ENCODE measurements at regions not wholly inside any gene's neighbourhood (a gene's known extent, or its start where the extent isn't known, plus 50 kb on each side); places are given as distances from the start of the nearest gene placed in this dataset.

GRCh38 chr2:103977241-103977640, 876.7 kb upstream of the POU3F3 start:
- no peaks in the 10 kb centered on the region for H3K36me3 ChIP-seq (ENCODE audit: control insufficient read depth in 2 of 2, insufficient read depth in 1 of 2, low read length in 2 of 2)
- H3K4me1 ChIP-seq (ENCODE audit: control insufficient read depth, insufficient read depth, low read length), result no peaks in the 10 kb centered on the region
- H3K9me3 ChIP-seq (ENCODE audit: control insufficient read depth, insufficient read depth, low read depth, low read length), result no peaks in the 10 kb centered on the region
- ChIA-PET CTCF (no interaction called here), POLR2A (no interaction called here)
- H3K27ac ChIP-seq (ENCODE audit: extremely low read depth, low read depth, low read length), result no peak overlapping the region
- no peak overlapping the region for H3K4me3 ChIP-seq (ENCODE audit: low read depth, low read length)
- TF ChIP-seq GLI2 (tag by site-specific recombination; IDR thresholded peaks at IDR 0.05; ENCODE audit: borderline replicate concordance, low read depth) (no peak), ZNF501 (tag by site-specific recombination; IDR thresholded peaks at IDR 0.05) (no peak), ZNF274 (IDR thresholded peaks at IDR 0.05; ENCODE audit: low read length) (no peak), ZNF274 (tag by site-specific recombination; IDR thresholded peaks at IDR 0.05; ENCODE audit: borderline replicate concordance) (no peak)
- TF ChIP-seq, protein P1, sequence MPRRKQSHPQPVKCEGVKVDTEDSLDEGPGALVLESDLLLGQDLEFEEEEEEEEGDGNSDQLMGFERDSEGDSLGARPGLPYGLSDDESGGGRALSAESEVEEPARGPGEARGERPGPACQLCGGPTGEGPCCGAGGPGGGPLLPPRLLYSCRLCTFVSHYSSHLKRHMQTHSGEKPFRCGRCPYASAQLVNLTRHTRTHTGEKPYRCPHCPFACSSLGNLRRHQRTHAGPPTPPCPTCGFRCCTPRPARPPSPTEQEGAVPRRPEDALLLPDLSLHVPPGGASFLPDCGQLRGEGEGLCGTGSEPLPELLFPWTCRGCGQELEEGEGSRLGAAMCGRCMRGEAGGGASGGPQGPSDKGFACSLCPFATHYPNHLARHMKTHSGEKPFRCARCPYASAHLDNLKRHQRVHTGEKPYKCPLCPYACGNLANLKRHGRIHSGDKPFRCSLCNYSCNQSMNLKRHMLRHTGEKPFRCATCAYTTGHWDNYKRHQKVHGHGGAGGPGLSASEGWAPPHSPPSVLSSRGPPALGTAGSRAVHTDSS (tag by site-specific recombination; IDR thresholded peaks at IDR 0.05), result no peak

DNA sequence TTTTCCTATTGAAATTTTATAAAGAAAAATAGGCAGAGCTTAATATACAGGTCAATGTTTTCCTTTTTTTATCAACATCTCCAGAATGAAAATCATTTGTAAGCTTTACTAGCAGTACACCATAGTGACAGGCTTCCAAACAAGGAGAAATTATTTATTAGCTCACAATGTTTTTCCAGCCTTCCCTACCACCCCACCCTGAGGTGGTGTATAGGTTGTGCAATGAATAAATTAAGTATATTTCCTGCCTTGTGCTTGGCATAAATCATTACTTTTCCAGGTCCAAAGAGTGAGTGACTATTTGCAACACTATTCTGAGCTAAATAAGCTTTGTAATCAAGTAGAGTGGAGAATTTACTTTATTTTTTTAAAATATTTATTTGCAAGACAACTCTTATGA, 876.2 kb upstream of the POU3F3 start:
- no peak overlapping the region for H3K27ac ChIP-seq (ENCODE audit: extremely low read depth, low read depth, low read length)
- no peak overlapping the region for H3K4me3 ChIP-seq (ENCODE audit: low read depth, low read length)
- H3K9me3 ChIP-seq (ENCODE audit: control insufficient read depth, insufficient read depth, low read depth, low read length), result no peaks in the 10 kb centered on the region
- no peaks in the 10 kb centered on the region for H3K36me3 ChIP-seq (ENCODE audit: control insufficient read depth in 2 of 2, insufficient read depth in 1 of 2, low read length in 2 of 2)
- ChIA-PET POLR2A (no interaction called here), CTCF (no interaction called here)
- H3K4me1 ChIP-seq (ENCODE audit: control insufficient read depth, insufficient read depth, low read length), result no peaks in the 10 kb centered on the region
- TF ChIP-seq, protein P2, sequence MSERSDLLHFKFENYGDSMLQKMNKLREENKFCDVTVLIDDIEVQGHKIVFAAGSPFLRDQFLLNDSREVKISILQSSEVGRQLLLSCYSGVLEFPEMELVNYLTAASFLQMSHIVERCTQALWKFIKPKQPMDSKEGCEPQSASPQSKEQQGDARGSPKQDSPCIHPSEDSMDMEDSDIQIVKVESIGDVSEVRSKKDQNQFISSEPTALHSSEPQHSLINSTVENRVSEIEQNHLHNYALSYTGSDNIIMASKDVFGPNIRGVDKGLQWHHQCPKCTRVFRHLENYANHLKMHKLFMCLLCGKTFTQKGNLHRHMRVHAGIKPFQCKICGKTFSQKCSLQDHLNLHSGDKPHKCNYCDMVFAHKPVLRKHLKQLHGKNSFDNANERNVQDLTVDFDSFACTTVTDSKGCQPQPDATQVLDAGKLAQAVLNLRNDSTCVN (tag by site-specific recombination; optimal IDR thresholded peaks at IDR 0.05), result no peak
- TF ChIP-seq ZNF211 (tag by site-specific recombination; IDR thresholded peaks at IDR 0.05; ENCODE audit: low read depth) (no peak), ZNF175 (tag by site-specific recombination; IDR thresholded peaks at IDR 0.05) (no peak), EGR2 (tag by site-specific recombination; IDR thresholded peaks at IDR 0.05; ENCODE audit: low read depth) (no peak), PRDM1 (tag by site-specific recombination; IDR thresholded peaks at IDR 0.05) (no peak), ZNF169 (tag by site-specific recombination; IDR thresholded peaks at IDR 0.05) (no peak), ZNF366 (tag by site-specific recombination; conservative IDR thresholded peaks at IDR 0.05) (no peak), KLF9 (tag by site-specific recombination; IDR thresholded peaks at IDR 0.05; ENCODE audit: low read depth) (no peak), ZNF529 (tag by site-specific recombination; IDR thresholded peaks at IDR 0.05; ENCODE audit: insufficient replicate concordance) (no peak), ZNF239 (tag by site-specific recombination; IDR thresholded peaks at IDR 0.05) (no peak), ZBTB7A (tag by site-specific recombination; IDR thresholded peaks at IDR 0.05; ENCODE audit: low read depth) (no peak), ZEB2 (tag by site-specific recombination; IDR thresholded peaks at IDR 0.05) (no peak), ZNF184 (tag by site-specific recombination; IDR thresholded peaks at IDR 0.05) (no peak), YY1 (tag by site-specific recombination; IDR thresholded peaks at IDR 0.05) (no peak)
- TF ChIP-seq, protein P3, sequence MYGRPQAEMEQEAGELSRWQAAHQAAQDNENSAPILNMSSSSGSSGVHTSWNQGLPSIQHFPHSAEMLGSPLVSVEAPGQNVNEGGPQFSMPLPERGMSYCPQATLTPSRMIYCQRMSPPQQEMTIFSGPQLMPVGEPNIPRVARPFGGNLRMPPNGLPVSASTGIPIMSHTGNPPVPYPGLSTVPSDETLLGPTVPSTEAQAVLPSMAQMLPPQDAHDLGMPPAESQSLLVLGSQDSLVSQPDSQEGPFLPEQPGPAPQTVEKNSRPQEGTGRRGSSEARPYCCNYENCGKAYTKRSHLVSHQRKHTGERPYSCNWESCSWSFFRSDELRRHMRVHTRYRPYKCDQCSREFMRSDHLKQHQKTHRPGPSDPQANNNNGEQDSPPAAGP (tag by site-specific recombination; IDR thresholded peaks at IDR 0.05), result no peak
- TF ChIP-seq, protein P4, sequence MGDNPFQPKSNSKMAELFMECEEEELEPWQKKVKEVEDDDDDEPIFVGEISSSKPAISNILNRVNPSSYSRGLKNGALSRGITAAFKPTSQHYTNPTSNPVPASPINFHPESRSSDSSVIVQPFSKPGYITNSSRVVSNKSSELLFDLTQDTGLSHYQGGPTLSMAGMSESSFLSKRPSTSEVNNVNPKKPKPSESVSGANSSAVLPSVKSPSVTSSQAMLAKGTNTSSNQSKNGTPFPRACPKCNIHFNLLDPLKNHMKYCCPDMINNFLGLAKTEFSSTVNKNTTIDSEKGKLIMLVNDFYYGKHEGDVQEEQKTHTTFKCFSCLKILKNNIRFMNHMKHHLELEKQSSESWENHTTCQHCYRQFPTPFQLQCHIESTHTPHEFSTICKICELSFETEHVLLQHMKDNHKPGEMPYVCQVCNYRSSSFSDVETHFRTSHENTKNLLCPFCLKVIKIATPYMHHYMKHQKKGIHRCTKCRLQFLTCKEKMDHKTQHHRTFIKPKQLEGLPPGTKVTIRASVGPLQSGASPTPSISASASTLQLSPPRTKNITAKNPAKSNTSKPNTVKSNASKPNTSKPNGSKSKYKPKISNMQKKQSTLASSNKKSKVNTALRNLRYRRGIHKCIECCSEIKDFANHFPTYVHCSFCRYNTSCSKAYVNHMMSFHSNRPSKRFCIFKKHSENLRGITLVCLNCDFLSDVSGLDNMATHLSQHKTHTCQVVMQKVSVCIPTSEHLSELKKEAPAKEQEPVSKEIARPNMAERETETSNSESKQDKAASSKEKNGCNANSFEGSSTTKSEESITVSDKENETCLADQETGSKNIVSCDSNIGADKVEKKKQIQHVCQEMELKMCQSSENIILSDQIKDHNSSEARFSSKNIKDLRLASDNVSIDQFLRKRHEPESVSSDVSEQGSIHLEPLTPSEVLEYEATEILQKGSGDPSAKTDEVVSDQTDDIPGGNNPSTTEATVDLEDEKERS (tag by site-specific recombination; IDR thresholded peaks at IDR 0.05), result no peak
- TF ChIP-seq, protein P5, sequence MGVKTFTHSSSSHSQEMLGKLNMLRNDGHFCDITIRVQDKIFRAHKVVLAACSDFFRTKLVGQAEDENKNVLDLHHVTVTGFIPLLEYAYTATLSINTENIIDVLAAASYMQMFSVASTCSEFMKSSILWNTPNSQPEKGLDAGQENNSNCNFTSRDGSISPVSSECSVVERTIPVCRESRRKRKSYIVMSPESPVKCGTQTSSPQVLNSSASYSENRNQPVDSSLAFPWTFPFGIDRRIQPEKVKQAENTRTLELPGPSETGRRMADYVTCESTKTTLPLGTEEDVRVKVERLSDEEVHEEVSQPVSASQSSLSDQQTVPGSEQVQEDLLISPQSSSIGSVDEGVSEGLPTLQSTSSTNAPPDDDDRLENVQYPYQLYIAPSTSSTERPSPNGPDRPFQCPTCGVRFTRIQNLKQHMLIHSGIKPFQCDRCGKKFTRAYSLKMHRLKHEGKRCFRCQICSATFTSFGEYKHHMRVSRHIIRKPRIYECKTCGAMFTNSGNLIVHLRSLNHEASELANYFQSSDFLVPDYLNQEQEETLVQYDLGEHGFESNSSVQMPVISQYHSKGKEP (tag by site-specific recombination; IDR thresholded peaks at IDR 0.05), result no peak
- TF ChIP-seq, protein P6, sequence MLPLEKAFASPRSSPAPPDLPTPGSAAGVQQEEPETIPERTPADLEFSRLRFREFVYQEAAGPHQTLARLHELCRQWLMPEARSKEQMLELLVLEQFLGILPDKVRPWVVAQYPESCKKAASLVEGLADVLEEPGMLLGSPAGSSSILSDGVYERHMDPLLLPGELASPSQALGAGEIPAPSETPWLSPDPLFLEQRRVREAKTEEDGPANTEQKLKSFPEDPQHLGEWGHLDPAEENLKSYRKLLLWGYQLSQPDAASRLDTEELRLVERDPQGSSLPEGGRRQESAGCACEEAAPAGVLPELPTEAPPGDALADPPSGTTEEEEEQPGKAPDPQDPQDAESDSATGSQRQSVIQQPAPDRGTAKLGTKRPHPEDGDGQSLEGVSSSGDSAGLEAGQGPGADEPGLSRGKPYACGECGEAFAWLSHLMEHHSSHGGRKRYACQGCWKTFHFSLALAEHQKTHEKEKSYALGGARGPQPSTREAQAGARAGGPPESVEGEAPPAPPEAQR (tag by site-specific recombination; IDR thresholded peaks at IDR 0.05), result no peak
